NB4 (cell line): ENCODE measurements at regions not wholly inside any gene's neighbourhood (a gene's known extent, or its start where the extent isn't known, plus 50 kb on each side); places are given as distances from the start of the nearest gene placed in this dataset.

Experiments used
- DNase-seq: peaks from one replicate; pipeline ENCODE4 v3.0.0; 2010; ENCODE audit warnings: low read depth
- H3K4me3 ChIP-seq: one replicate; pipeline ENCODE4 v1.5.1; 2011; ENCODE audit warnings: mild to moderate bottlenecking, low read depth, low read length, moderate library complexity
- MYC ChIP-seq: IDR thresholded peaks from 2 replicates; pipeline ENCODE4 v1.6.1; 2011; ENCODE audit warnings: low read depth, low read length
- POLR2A ChIP-seq: IDR thresholded peaks from 2 replicates; pipeline ENCODE4 v1.6.1; 2011; ENCODE audit warnings: mild to moderate bottlenecking; ENCODE audit not compliant: insufficient read length; ENCODE audit errors: extremely low read depth
- TF ChIP-seq, protein P1 (sequence below): IDR thresholded peaks from one replicate; pipeline ENCODE4 v1.5.1; 2012; ENCODE audit warnings: low read depth, low read length
- TF ChIP-seq, protein P2 (sequence below): IDR thresholded peaks from 2 replicates; pipeline ENCODE4 v1.6.1; 2011; ENCODE audit warnings: low read depth, low read length

DNA sequence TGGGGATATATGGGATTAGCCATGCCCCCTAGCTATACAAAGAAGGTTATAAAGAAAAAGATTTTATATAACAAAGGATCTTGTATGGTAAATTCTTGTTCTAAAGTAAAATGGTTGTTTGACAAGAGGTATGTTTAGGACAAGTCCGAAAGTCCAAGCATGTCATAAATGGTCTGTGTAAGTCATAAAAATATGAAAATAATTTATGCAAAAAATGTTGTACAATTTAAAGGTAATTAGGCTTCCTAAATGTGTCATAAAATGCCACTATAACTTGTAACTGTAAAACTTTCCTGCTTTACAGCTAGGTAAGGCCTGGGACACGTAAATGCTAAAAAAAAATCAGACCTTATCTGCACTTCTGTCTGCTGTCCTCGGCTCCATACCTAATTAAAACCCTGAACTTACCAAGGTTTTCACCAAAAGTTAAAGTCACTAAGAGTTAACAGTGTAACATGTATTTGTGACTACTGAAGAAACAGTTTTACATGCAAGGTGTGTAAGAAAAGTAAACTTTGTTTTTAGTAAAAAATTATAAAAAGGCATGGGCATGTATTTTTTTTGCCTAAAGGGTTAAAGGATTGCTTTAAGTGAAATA is 110.0 kb upstream of the RESF1 start:
- DNase-seq, result peak; percentile 59
- TF ChIP-seq, protein P1, sequence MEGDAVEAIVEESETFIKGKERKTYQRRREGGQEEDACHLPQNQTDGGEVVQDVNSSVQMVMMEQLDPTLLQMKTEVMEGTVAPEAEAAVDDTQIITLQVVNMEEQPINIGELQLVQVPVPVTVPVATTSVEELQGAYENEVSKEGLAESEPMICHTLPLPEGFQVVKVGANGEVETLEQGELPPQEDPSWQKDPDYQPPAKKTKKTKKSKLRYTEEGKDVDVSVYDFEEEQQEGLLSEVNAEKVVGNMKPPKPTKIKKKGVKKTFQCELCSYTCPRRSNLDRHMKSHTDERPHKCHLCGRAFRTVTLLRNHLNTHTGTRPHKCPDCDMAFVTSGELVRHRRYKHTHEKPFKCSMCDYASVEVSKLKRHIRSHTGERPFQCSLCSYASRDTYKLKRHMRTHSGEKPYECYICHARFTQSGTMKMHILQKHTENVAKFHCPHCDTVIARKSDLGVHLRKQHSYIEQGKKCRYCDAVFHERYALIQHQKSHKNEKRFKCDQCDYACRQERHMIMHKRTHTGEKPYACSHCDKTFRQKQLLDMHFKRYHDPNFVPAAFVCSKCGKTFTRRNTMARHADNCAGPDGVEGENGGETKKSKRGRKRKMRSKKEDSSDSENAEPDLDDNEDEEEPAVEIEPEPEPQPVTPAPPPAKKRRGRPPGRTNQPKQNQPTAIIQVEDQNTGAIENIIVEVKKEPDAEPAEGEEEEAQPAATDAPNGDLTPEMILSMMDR, result no peak
- TF ChIP-seq MYC (no peak), POLR2A (no peak)
- TF ChIP-seq, protein P2, sequence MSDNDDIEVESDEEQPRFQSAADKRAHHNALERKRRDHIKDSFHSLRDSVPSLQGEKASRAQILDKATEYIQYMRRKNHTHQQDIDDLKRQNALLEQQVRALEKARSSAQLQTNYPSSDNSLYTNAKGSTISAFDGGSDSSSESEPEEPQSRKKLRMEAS, result no peak
- H3K4me3 ChIP-seq, result no peak overlapping the region

DNA sequence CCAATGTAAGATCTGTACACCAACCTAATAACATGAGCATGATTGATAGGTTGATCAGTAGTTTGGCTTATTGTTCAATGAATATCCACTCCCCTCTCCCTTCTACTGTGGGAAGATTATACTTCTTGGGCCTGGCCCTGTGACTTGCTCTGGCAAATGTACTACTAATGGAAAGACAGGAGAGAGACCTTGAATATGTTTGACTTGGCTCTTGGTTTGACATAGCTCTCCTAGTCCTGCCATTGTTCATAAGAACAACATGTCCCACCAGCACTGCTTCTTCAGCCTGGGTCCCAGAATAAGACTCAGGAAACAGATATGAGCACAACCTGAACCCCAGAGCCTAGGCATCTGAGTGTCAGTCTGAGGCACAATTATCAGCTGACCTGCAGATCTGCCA is 112.8 kb upstream of the RESF1 start:
- no peak for DNase-seq
- TF ChIP-seq, protein P2, result no peak
- TF ChIP-seq, protein P1, result no peak
- TF ChIP-seq POLR2A (no peak), MYC (no peak)
- no peak overlapping the region for H3K4me3 ChIP-seq

DNA sequence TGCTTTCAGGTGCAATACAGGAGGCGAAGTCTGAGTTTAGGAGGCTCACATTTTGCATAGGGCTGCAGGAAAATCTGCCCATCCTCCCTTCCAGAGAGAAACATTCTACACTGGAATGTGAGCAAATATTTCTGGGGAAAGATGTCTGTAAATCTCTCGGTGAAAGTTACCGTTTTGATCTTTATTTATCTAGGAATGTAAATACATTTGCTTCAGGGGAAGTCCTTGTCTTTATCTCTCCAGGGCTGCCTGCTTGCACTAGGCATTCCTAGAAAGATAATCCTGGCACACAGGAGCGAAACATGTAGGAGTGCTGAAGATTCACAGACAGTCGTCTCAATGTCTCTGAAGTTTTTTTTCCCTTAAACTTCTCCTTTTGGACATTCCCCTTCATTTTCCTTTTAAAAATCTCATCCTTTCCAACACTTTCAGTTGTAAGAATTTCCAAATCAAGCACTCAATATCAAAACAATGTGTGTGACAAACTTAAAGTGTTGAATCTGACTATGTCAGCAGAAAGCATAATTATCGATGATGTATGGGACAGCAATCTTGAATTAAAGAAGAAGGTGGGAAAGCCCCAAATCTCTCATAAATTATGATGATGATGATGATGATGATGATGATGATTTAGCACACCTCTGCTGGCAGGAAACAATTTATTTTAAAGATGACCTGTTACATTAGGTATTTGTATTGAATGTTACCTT is 113.4 kb upstream of the RESF1 start:
- DNase-seq, result no peak
- H3K4me3 ChIP-seq, result no peak overlapping the region
- TF ChIP-seq, protein P1, result no peak
- TF ChIP-seq MYC (no peak), POLR2A (no peak)
- TF ChIP-seq, protein P2, result no peak

DNA sequence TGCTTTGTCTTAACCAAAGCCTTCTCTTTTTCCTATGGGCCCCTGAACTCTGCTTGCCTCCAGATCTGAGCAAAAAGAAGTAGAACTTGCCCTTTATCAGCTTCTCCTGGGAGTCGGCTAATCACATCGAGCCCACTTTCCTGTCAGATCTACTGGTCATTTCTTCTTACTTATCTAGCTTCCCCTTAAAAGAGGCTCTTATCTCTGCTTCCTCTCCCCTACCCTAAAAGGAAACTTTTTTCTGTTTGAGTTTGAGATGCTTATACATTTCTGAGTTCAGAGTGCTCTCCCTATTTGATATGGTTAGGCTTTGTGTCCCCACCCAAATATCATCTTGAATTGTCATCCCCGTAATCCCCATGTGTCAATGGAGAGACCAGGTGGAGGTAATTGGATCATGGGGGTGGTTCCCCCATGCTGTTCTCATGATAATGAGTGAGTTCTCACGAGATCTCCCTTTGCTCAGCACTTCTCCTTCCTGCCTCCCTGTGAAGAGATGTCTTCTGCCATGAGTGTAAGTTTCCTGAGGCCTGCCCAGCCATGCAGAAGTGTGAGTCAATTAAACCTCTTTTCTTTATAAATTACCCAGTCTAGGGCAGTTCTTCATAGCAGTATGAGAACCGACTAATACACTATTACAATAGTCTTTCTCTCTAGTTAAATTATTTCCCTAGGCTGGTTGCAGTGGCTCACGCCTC is 114.7 kb upstream of the AMN1 start:
- no peak for DNase-seq
- no peak overlapping the region for H3K4me3 ChIP-seq
- TF ChIP-seq MYC (no peak), POLR2A (no peak)
- TF ChIP-seq, protein P1, result no peak
- TF ChIP-seq, protein P2, result no peak

DNA sequence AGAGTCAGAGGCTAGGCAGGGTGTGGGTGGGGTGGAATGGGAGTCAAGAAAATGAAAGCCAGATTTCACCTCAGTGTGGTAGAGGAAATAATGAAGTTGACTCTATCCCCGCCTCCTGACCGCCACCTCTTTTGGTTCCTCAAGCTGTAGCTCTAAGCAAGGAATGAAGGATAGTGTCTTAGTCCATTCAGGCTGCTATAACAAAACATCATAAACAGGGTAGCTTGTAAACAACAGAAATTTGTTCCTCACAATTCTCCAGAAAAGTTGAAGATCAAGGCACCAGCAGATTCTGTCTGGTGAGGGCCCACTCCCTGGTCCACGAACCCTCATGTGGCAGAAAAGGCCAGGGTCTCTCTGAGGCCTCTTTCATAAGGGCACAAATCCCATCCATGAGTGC is 109.1 kb upstream of the AMN1 start:
- TF ChIP-seq, protein P1, result no peak
- TF ChIP-seq MYC, result no peak
- TF ChIP-seq POLR2A, result no peak
- TF ChIP-seq, protein P2, result no peak
- H3K4me3 ChIP-seq, result no peak overlapping the region
- DNase-seq, result no peak
